ENCODE measurements at regions not wholly inside any gene's neighbourhood (a gene's known extent, or its start where the extent isn't known, plus 50 kb on each side); places are given as distances from the start of the nearest gene placed in this dataset.

DNA sequence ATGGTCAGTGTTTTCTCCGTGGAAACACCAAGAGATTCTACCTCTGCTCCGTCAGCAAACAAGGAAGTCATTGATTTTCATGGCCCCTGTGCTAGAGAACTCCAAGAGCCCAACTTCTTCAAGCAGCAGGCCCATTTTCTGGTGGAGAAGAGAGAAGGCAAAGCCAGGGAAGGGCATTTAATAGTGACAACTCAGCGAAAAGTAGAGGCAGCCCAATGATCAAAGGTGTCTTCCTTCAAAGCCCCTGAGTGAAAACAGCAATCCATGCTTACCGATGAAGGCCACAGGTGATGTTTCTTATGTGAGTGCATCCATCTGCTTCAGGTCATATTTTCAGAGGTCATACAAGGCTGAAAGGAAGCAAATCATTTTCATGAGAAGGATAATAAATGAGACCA, 77.3 kb downstream of the VCPKMT start:
- TF ChIP-seq, protein P1, sequence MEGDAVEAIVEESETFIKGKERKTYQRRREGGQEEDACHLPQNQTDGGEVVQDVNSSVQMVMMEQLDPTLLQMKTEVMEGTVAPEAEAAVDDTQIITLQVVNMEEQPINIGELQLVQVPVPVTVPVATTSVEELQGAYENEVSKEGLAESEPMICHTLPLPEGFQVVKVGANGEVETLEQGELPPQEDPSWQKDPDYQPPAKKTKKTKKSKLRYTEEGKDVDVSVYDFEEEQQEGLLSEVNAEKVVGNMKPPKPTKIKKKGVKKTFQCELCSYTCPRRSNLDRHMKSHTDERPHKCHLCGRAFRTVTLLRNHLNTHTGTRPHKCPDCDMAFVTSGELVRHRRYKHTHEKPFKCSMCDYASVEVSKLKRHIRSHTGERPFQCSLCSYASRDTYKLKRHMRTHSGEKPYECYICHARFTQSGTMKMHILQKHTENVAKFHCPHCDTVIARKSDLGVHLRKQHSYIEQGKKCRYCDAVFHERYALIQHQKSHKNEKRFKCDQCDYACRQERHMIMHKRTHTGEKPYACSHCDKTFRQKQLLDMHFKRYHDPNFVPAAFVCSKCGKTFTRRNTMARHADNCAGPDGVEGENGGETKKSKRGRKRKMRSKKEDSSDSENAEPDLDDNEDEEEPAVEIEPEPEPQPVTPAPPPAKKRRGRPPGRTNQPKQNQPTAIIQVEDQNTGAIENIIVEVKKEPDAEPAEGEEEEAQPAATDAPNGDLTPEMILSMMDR (IDR thresholded peaks at IDR 0.05) = no peak
- no peak for TF ChIP-seq POLR2A (IDR thresholded peaks at IDR 0.05)
- Histone ChIP-seq H3K4me3 (no peak overlapping the region), H3K9me3 (no peaks in the 10 kb centered on the region), H3K27me3 (no peaks in the 10 kb centered on the region), H3K4me1 (peaks cover 0 to 39% (median 25%) of the 10 kb centered on the region in 4 donors), H3K27ac (peak overlapping the region in 3 of 4 donors; percentile 41 to 77 (median 44)), H3K36me3 (no peaks in the 10 kb centered on the region)
- no peak for DNase-seq

DNA sequence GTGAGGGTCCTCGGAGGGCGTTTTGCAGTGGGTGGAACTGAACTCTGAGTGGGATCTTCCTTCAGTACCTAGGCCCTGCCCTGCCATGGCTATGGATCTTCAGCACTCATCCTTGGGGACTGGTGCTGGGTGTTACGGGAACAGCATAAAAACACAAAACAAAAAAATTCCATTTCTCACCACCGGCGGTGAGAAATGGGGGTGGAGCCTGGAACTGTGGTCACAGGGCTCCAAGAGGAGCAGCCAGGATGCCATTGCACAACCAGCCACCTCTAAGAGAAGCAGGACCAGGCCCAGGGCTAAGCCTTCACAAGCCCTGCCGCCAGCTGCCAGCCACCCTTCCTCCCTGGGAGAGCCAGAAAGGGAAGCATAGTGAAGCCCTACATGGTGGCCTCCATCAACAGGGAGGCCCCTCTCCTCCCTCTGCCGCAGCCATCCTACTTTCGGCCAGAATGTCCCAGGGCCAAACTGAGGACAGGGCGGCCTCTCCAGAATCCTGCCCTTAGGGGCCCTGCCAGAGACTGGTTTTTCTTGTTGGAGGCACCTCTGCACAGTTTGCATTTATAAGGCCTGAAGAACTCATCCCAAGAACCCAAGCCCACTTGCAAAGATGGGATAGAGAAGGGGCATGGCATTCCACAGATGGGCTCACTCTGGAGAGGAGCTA, 76.5 kb downstream of the VCPKMT start:
- Histone ChIP-seq H3K9me3 (no peaks in the 10 kb centered on the region), H3K4me1 (peaks cover 4 to 47% (median 29%) of the 10 kb centered on the region in 4 donors), H3K36me3 (no peaks in the 10 kb centered on the region), H3K27me3 (no peaks in the 10 kb centered on the region), H3K4me3 (no peak overlapping the region), H3K27ac (peak overlapping the region; percentile 57 to 81 (median 68))
- no peak for TF ChIP-seq POLR2A (IDR thresholded peaks at IDR 0.05)
- TF ChIP-seq, protein P1 (IDR thresholded peaks at IDR 0.05) = peak in 2 of 6 experiments; percentile 6 to 12
- peak in 1 of 3 donors; percentile 57 for DNase-seq

DNA sequence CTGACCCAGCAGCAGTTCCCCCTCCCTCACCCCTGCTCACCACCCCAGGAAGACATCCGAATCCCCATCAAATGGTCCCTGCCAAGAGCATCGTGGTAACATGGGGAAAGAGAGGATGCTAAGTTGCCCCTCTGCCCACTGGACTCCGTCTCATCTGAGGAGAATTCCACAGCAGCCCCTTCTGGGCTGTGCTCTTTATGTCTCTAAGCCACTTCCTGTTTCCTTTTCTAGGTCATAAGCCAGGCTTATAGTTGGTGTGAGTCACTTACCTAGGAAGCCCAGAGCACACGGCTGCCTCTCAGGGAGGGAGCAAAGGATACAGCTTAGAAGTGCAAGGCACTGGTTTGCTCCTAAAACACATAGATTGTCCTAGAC, 76.0 kb downstream of the VCPKMT start:
- Histone ChIP-seq H3K36me3 (no peaks in the 10 kb centered on the region), H3K4me1 (peaks cover 4 to 52% (median 33%) of the 10 kb centered on the region in 4 donors), H3K4me3 (no peak overlapping the region), H3K27me3 (no peaks in the 10 kb centered on the region), H3K9me3 (no peaks in the 10 kb centered on the region), H3K27ac (peak overlapping the region; percentile 57 to 81 (median 68))
- DNase-seq = peak in 2 of 3 donors; percentile 58 to 79
- peak; percentile 31 to 72 for TF ChIP-seq POLR2A (IDR thresholded peaks at IDR 0.05)
- TF ChIP-seq, protein P1 (IDR thresholded peaks at IDR 0.05) = peak in 1 of 6 experiments; percentile 7

DNA sequence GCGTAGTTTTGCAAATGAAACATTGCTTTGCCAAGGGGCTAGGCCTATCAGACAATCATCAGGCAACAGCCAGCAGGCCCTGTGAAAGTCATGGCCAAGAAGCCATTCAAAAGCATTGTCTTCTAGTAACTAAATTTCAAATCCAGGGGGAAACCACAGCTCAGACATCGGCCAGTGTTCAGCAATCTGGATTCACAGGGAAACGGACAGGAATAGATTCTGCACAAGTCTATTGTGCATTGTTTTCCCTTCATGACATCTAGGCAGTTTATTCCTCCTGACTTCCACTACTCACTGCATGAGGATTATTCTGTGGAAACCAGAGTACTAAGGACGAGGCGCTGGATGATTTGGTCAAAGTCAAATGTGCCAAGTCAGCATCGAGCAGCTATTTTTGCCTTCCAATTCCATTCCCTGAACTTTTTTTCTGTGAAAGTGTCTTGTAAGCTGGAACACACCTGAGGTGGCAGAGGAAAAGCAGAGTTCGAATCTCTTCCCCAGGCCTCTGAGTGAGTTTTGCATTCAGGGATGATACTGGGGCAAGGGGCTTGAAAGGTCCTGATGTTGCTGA, 75.4 kb downstream of the VCPKMT start:
- Histone ChIP-seq H3K9me3 (no peaks in the 10 kb centered on the region), H3K4me3 (no peak overlapping the region), H3K27me3 (no peaks in the 10 kb centered on the region), H3K36me3 (no peaks in the 10 kb centered on the region), H3K4me1 (peaks cover 4 to 56% (median 35%) of the 10 kb centered on the region in 4 donors), H3K27ac (peak overlapping the region; percentile 57 to 81 (median 68))
- TF ChIP-seq POLR2A (IDR thresholded peaks at IDR 0.05) = no peak
- TF ChIP-seq, protein P1 (IDR thresholded peaks at IDR 0.05) = no peak
- no peak for DNase-seq

DNA sequence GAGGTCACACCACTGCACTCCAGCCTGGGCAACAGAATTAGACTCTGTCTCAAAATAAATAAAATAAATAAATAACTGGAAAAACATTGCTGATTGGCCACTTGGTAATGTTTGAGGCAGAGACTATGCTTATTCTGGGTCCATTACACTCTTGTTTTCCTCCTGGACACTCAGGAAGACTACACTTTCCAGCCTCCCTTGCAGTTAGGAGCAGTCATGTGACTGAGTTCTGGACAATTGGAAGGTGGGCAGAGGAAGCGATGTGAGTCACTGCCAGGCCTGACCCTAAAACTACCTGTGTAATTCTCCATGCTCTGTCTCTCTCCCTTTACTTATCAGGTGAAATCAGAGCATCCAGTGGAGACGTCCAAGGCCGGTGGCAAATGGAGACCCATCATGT, 74.4 kb downstream of the VCPKMT start:
- Histone ChIP-seq H3K9me3 (no peaks in the 10 kb centered on the region), H3K4me1 (peaks cover 4 to 58% (median 41%) of the 10 kb centered on the region in 4 donors), H3K36me3 (no peaks in the 10 kb centered on the region), H3K27ac (no peak overlapping the region), H3K27me3 (no peaks in the 10 kb centered on the region), H3K4me3 (no peak overlapping the region)
- no peak for DNase-seq
- TF ChIP-seq, protein P1 (IDR thresholded peaks at IDR 0.05) = no peak
- no peak for TF ChIP-seq POLR2A (IDR thresholded peaks at IDR 0.05)
